OCI-LY7 (cell line): ENCODE measurements at regions not wholly inside any gene's neighbourhood (a gene's known extent, or its start where the extent isn't known, plus 50 kb on each side); places are given as distances from the start of the nearest gene placed in this dataset.

Experiments
- BruUV-seq: library from RNA; stranded (reverse); fragments of 400-500 nt; replicated peaks from 2 replicates; lab custom pipeline; 2021; lab: Mats Ljungman, UMichigan
- CTCF ChIA-PET: fragments of 300-600 bp; sonication (Branson Sonifier 250); formaldehyde crosslinking; loops from one replicate; lab custom pipeline; 2022; ENCODE audit warnings: antibody characterized with exemption; ENCODE audit not compliant: unreplicated experiment; lab: Charles Lee
- POLR2A ChIA-PET: fragments of 300-600 bp; sonication (Branson Sonifier 250); formaldehyde crosslinking; loops from one replicate; lab custom pipeline; 2022; ENCODE audit warnings: antibody characterized with exemption; lab: Charles Lee
- DNase-seq: peaks from one replicate; pipeline ENCODE4 v3.0.0-alpha.2; 2015; ENCODE audit warnings: low spot score
- H2AFZ ChIP-seq: fragments of 200-600 bp; sonication (generic), shearing (Covaris generic); 2 replicates; pipeline ENCODE4 v1.6.1; 2014; ENCODE audit warnings: mild to moderate bottlenecking, antibody characterized with exemption, low read length, moderate library complexity
- H3K27ac ChIP-seq: fragments of 200-600 bp; sonication (generic); 2 replicates; pipeline ENCODE4 v1.5.1; 2014; ENCODE audit warnings: mixed run types, low read depth, mild to moderate bottlenecking, moderate library complexity, low read length, inconsistent platforms; ENCODE audit not compliant: poor library complexity, severe bottlenecking
- H3K36me3 ChIP-seq: fragments of 200-600 bp; sonication (generic); 2 replicates; pipeline ENCODE4 v1.6.1; 2014; ENCODE audit warnings: mild to moderate bottlenecking, antibody characterized with exemption, low read length, moderate library complexity, mixed read lengths; ENCODE audit not compliant: insufficient read depth
- H3K4me1 ChIP-seq: fragments of 200-600 bp; sonication (generic); 2 replicates; pipeline ENCODE4 v1.5.1; 2014; ENCODE audit warnings: mild to moderate bottlenecking, low read length; ENCODE audit not compliant: insufficient read depth, poor library complexity, severe bottlenecking
- H3K4me2 ChIP-seq: fragments of 200-600 bp; sonication (generic); 2 replicates; pipeline ENCODE4 v1.6.1; 2014; ENCODE audit warnings: mild to moderate bottlenecking, low read length
- H3K4me3 ChIP-seq: fragments of 200-600 bp; sonication (generic); 2 replicates; pipeline ENCODE4 v1.5.1; 2014; ENCODE audit warnings: mild to moderate bottlenecking, low read depth, low read length; ENCODE audit not compliant: poor library complexity, severe bottlenecking
- H3K79me2 ChIP-seq: fragments of 200-600 bp; sonication (generic); 2 replicates; pipeline ENCODE4 v1.6.1; 2016; ENCODE audit warnings: low read depth, mild to moderate bottlenecking, low read length, moderate library complexity, mixed read lengths; ENCODE audit not compliant: insufficient read depth
- H3K9me2 ChIP-seq: fragments of 200-600 bp; sonication (generic); 2 replicates; pipeline ENCODE4 v1.6.1; 2016; ENCODE audit warnings: mild to moderate bottlenecking, low read length, mixed read lengths; ENCODE audit not compliant: insufficient read depth
- H3K9me3 ChIP-seq: fragments of 200-600 bp; sonication (generic); 2 replicates; pipeline ENCODE4 v1.6.1; 2014; ENCODE audit warnings: mild to moderate bottlenecking, mixed run types, low read length, mixed read lengths
- H4K20me1 ChIP-seq: fragments of 200-600 bp; sonication (generic); 2 replicates; pipeline ENCODE4 v1.6.1; 2014; ENCODE audit warnings: mild to moderate bottlenecking, antibody characterized with exemption, low read length, moderate library complexity, mixed read lengths; ENCODE audit not compliant: insufficient read depth
- EZH2phosphoT487 ChIP-seq: fragments of 200-600 bp; sonication (generic); IDR thresholded peaks from 2 replicates; pipeline ENCODE4 v1.6.1; 2018; ENCODE audit warnings: low read depth, borderline replicate concordance, mild to moderate bottlenecking, mixed run types, antibody characterized with exemption, low read length, moderate library complexity, mixed read lengths
- intact Hi-C: fragments of 100-400 bp; cut with micrococcal nuclease; formaldehyde crosslinking; loops from one replicate; pipeline ENCODE4 v1.10.0; 2022; ENCODE audit not compliant: unreplicated experiment
- TF ChIP-seq, protein P1 (sequence below): fragments of 200-600 bp; sonication (generic); conservative IDR thresholded peaks from 2 replicates; pipeline ENCODE4 v1.5.1; 2014; ENCODE audit warnings: mild to moderate bottlenecking, antibody characterized with exemption, low read length, moderate library complexity, mixed read lengths

- no peak for TF ChIP-seq EZH2phosphoT487
- TF ChIP-seq, protein P1, sequence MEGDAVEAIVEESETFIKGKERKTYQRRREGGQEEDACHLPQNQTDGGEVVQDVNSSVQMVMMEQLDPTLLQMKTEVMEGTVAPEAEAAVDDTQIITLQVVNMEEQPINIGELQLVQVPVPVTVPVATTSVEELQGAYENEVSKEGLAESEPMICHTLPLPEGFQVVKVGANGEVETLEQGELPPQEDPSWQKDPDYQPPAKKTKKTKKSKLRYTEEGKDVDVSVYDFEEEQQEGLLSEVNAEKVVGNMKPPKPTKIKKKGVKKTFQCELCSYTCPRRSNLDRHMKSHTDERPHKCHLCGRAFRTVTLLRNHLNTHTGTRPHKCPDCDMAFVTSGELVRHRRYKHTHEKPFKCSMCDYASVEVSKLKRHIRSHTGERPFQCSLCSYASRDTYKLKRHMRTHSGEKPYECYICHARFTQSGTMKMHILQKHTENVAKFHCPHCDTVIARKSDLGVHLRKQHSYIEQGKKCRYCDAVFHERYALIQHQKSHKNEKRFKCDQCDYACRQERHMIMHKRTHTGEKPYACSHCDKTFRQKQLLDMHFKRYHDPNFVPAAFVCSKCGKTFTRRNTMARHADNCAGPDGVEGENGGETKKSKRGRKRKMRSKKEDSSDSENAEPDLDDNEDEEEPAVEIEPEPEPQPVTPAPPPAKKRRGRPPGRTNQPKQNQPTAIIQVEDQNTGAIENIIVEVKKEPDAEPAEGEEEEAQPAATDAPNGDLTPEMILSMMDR = no peak
- no peaks in the 10 kb centered on the region for H4K20me1 ChIP-seq
- H2AFZ ChIP-seq = no peak overlapping the region
- intact Hi-C loops = loop anchor here (5.0 kb wide), 1 partner anchor 703 kb away; no protein-coding TSS in a partner anchor
- no TSS peak for BruUV-seq
- ChIA-PET CTCF (interaction anchor here (0.6 kb wide), 1 partner anchor 17 kb away, joined by 3 read pairs; no protein-coding TSS in a partner anchor), POLR2A (no interaction called here)
- H3K27ac ChIP-seq = no peak overlapping the region
- H3K4me2 ChIP-seq = no peak overlapping the region
- no peaks in the 10 kb centered on the region for H3K79me2 ChIP-seq
- H3K36me3 ChIP-seq = no peaks in the 10 kb centered on the region
- H3K9me2 ChIP-seq = no peaks in the 10 kb centered on the region
- no peak overlapping the region for H3K4me3 ChIP-seq
- H3K4me1 ChIP-seq = no peaks in the 10 kb centered on the region
- DNase-seq = no peak
- no peaks in the 10 kb centered on the region for H3K9me3 ChIP-seq
Observed at GRCh38 chr2:153668923-153669322, 190.4 kb upstream of the RPRM start.

- Histone ChIP-seq H3K4me3 (no peak overlapping the region), H3K27ac (no peak overlapping the region), H3K79me2 (no peaks in the 10 kb centered on the region), H3K4me2 (no peak overlapping the region), H2AFZ (no peak overlapping the region), H4K20me1 (no peaks in the 10 kb centered on the region), H3K36me3 (no peaks in the 10 kb centered on the region), H3K4me1 (no peaks in the 10 kb centered on the region), H3K9me2 (no peaks in the 10 kb centered on the region), H3K9me3 (no peaks in the 10 kb centered on the region)
- intact Hi-C loops = no loop called here
- TF ChIP-seq EZH2phosphoT487 = no peak
- TF ChIP-seq, protein P1 = no peak
- ChIA-PET CTCF (no interaction called here), POLR2A (no interaction called here)
- no TSS peak for BruUV-seq
- no peak for DNase-seq
Observed at GRCh38 chr2:153710128-153710527, 161.6 kb upstream of the GALNT13 start.

GRCh38 chr2:153715218-153715850 lies 156.4 kb upstream of the GALNT13 start:
- TF ChIP-seq, protein P1 = no peak
- no peak for TF ChIP-seq EZH2phosphoT487
- Histone ChIP-seq H3K9me2 (no peaks in the 10 kb centered on the region), H3K4me2 (no peak overlapping the region), H3K36me3 (no peaks in the 10 kb centered on the region), H4K20me1 (no peaks in the 10 kb centered on the region), H3K4me1 (no peaks in the 10 kb centered on the region), H3K4me3 (no peak overlapping the region), H3K79me2 (no peaks in the 10 kb centered on the region), H2AFZ (no peak overlapping the region), H3K9me3 (no peaks in the 10 kb centered on the region), H3K27ac (no peak overlapping the region)
- no TSS peak for BruUV-seq
- CTCF ChIA-PET = no interaction called here
- POLR2A ChIA-PET = interaction anchor here (0.6 to 0.7 kb wide), 3 partner anchors 41 to 1006 kb away, joined by 3 to 4 read pairs (median 3); no protein-coding TSS in a partner anchor
- DNase-seq = no peak
- intact Hi-C loops = no loop called here
